ENCODE measurements at regions not wholly inside any gene's neighbourhood (a gene's known extent, or its start where the extent isn't known, plus 50 kb on each side); places are given as distances from the start of the nearest gene placed in this dataset.

DNA sequence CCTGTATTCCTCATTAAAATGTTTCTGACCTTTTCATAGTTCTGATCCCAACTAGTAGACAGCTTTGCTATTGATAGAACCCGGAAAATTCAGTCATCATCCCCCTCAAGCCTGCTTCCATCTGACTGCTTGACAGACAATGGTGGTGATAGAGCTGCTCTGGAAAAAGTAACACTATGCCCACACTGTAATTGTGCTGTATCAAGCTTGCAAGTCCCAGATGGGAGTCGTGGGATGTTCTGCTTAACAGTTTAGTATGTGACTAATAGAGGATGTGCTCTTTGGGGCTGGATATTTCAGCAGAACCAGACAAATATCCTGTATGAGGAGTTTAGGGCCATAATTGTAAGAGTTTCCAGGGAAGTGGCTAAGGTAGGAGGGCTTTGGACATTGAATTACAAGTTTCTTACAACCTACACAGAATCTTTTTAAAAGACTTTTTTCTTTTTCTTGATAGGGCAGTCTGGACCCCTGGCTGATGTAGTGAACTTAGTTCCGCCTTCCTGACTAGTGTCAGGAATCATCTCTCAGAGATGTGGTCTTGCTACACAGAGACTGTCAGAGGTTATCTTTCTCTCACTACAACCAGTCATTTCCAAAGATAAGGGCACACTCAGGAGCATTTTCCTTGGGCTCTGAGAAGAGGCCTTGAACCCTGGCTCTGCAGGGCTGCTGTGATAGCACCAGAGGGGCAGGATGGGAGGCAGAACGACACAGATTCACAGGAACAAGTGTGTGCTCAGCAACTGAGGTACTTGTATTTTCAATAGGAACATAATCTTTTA is 158.0 kb upstream of the RBMS1 start:
- TF ChIP-seq ZBTB7A (IDR thresholded peaks at IDR 0.05; ENCODE audit: low read depth): no peak
- TF ChIP-seq TAF1 (IDR thresholded peaks at IDR 0.05; ENCODE audit: low read depth): no peak
- no peak for TF ChIP-seq CREB1 (IDR thresholded peaks at IDR 0.05; ENCODE audit: low read depth)

DNA sequence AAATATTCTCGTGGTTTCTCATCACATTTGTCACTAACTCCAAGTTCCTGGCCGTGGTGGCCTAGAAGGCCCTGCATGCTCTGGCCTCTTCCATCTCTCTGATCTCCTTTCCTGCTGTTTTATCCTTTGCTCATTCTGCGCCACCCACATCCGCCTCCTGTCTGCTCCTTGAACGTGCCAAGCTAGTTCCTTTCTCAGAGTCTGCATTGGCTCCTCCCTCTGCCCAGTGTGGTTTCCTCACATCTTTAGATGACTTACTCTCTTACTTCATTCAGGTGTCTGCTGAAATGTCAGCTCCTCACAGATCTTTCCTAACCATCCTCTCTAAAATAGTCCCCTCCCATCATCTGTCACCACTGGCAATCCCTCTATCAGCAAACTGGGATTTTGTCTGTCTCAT is 158.6 kb upstream of the RBMS1 start:
- TF ChIP-seq EP300 (IDR thresholded peaks at IDR 0.05; ENCODE audit: borderline replicate concordance) (no peak), CREB1 (IDR thresholded peaks at IDR 0.05; ENCODE audit: low read depth) (no peak), TCF12 (IDR thresholded peaks at IDR 0.05; ENCODE audit: low read depth) (no peak), FOXM1 (IDR thresholded peaks at IDR 0.05; ENCODE audit: borderline replicate concordance, low read depth) (no peak), TEAD4 (IDR thresholded peaks at IDR 0.05) (no peak), CEBPB (IDR thresholded peaks at IDR 0.05) (no peak), NFIC (IDR thresholded peaks at IDR 0.05) (no peak), ZBTB7A (IDR thresholded peaks at IDR 0.05; ENCODE audit: low read depth) (no peak), TAF1 (IDR thresholded peaks at IDR 0.05; ENCODE audit: low read depth) (no peak), EGR1 (IDR thresholded peaks at IDR 0.05) (no peak)
- TF ChIP-seq, protein P1, sequence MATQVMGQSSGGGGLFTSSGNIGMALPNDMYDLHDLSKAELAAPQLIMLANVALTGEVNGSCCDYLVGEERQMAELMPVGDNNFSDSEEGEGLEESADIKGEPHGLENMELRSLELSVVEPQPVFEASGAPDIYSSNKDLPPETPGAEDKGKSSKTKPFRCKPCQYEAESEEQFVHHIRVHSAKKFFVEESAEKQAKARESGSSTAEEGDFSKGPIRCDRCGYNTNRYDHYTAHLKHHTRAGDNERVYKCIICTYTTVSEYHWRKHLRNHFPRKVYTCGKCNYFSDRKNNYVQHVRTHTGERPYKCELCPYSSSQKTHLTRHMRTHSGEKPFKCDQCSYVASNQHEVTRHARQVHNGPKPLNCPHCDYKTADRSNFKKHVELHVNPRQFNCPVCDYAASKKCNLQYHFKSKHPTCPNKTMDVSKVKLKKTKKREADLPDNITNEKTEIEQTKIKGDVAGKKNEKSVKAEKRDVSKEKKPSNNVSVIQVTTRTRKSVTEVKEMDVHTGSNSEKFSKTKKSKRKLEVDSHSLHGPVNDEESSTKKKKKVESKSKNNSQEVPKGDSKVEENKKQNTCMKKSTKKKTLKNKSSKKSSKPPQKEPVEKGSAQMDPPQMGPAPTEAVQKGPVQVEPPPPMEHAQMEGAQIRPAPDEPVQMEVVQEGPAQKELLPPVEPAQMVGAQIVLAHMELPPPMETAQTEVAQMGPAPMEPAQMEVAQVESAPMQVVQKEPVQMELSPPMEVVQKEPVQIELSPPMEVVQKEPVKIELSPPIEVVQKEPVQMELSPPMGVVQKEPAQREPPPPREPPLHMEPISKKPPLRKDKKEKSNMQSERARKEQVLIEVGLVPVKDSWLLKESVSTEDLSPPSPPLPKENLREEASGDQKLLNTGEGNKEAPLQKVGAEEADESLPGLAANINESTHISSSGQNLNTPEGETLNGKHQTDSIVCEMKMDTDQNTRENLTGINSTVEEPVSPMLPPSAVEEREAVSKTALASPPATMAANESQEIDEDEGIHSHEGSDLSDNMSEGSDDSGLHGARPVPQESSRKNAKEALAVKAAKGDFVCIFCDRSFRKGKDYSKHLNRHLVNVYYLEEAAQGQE (IDR thresholded peaks at IDR 0.05; ENCODE audit: low read depth): no peak
- TF ChIP-seq, protein P2, sequence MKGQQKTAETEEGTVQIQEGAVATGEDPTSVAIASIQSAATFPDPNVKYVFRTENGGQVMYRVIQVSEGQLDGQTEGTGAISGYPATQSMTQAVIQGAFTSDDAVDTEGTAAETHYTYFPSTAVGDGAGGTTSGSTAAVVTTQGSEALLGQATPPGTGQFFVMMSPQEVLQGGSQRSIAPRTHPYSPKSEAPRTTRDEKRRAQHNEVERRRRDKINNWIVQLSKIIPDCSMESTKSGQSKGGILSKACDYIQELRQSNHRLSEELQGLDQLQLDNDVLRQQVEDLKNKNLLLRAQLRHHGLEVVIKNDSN (IDR thresholded peaks at IDR 0.05): no peak
- TF ChIP-seq, protein P3, sequence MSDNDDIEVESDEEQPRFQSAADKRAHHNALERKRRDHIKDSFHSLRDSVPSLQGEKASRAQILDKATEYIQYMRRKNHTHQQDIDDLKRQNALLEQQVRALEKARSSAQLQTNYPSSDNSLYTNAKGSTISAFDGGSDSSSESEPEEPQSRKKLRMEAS (IDR thresholded peaks at IDR 0.05): no peak

DNA sequence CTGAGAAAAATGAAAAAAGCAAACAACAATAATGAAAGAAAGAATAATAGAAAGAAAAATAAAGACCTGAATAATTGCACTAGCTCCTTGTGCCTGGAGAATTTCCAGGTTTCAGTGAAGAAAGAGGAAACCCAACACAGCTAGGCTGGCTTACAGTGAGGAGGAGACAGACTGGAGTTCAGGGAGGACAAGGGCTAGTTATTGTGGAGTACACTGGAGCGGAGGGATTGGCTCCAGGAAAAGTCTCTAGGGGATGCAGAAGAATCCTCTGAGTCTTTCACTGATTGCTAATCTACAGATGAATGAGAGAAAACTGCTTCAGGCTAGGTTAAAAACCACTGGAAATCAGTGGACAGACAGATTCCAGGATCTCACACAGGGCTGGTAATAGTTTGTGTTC is 163.6 kb upstream of the RBMS1 start:
- no peak for TF ChIP-seq TEAD4 (IDR thresholded peaks at IDR 0.05)
- no peak for TF ChIP-seq ZBTB7A (IDR thresholded peaks at IDR 0.05; ENCODE audit: low read depth)
- no peak for TF ChIP-seq TAF1 (IDR thresholded peaks at IDR 0.05; ENCODE audit: low read depth)
- no peak for TF ChIP-seq YY1 (IDR thresholded peaks at IDR 0.05; ENCODE audit: low read depth)
- no peak for TF ChIP-seq FOXM1 (IDR thresholded peaks at IDR 0.05; ENCODE audit: borderline replicate concordance, low read depth)
- no peak for TF ChIP-seq RAD21 (IDR thresholded peaks at IDR 0.05; ENCODE audit: low read depth)

DNA sequence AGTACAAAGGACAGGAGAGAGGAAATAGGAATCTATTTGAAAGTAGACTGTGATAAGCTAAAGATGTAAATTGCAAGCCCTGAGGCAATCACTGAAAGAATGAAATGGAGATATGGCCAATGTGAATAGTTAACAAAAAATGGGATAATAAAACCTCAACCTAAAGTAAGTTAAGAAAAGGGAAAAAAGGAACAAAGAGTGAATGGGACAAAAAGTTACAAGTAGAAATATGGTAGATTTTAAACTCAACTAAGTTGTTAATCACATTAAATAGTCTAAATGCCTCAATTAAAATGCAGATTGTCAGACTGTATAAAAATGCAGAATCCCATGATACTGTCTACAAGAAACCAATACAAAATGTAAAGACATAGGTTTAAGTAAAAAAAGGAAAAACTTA is 165.2 kb upstream of the RBMS1 start:
- TF ChIP-seq RAD21 (IDR thresholded peaks at IDR 0.05; ENCODE audit: low read depth) (no peak), TAF1 (IDR thresholded peaks at IDR 0.05; ENCODE audit: low read depth) (no peak), CREB1 (IDR thresholded peaks at IDR 0.05; ENCODE audit: low read depth) (no peak)

DNA sequence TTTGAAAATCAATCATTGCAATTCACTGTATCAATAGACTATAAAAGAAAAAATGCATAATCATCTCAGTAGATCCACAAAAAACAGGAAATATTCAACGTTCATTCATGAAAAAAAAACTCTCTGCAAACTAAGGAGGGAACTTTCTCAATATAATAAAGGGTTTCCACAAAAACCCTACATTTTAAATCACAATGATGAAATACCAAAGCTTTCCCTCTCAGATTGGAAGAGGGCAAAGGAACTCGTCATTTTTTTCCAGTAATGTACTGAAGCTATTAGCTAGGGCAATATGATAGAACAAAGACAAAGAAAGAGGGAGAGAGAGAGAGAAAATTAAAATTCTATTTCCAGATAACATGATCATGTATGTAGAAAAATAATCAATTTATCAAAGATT is 167.1 kb upstream of the RBMS1 start:
- no peak for TF ChIP-seq TCF12 (IDR thresholded peaks at IDR 0.05; ENCODE audit: low read depth)
- no peak for TF ChIP-seq TAF1 (IDR thresholded peaks at IDR 0.05; ENCODE audit: low read depth)
- no peak for TF ChIP-seq YY1 (IDR thresholded peaks at IDR 0.05; ENCODE audit: low read depth)
- TF ChIP-seq ZBTB7A (IDR thresholded peaks at IDR 0.05; ENCODE audit: low read depth): no peak
- TF ChIP-seq NFIC (IDR thresholded peaks at IDR 0.05): no peak
- TF ChIP-seq, protein P3 (IDR thresholded peaks at IDR 0.05): no peak
- TF ChIP-seq, protein P1 (IDR thresholded peaks at IDR 0.05; ENCODE audit: low read depth): no peak
- TF ChIP-seq CEBPB (IDR thresholded peaks at IDR 0.05): no peak
- TF ChIP-seq, protein P2 (IDR thresholded peaks at IDR 0.05): no peak

DNA sequence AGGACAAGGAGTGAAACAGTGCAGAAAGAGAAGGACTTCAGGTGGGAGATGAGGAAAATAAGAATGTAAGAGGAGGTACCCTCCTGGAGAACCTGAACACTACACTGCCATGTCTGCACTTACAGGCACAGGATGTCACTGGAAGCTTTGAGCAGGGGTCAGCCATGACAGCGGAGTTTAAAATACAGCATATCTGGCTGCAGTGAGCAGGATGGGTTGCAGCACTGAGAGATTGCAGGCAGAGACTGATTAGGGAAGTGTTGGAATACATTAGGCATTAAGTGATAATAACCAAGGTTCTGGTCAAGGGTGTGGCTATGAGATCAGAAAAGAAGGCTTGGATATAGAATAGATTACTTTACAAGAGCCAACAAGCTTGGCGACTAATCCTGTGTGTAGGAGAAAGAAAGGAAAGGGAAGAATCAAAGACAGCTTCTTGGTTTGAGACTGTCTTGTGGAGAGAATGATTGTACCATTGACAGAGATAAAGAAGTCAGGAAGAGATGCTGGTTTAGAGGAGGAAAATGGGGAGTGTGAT is 171.1 kb upstream of the RBMS1 start:
- TF ChIP-seq FOXM1 (IDR thresholded peaks at IDR 0.05; ENCODE audit: borderline replicate concordance, low read depth): no peak

Measured in Ishikawa (cell line).